ENCODE measurements at regions not wholly inside any gene's neighbourhood (a gene's known extent, or its start where the extent isn't known, plus 50 kb on each side); places are given as distances from the start of the nearest gene placed in this dataset.

GRCh38 chr11:127925475-127925874 lies 661.9 kb downstream of the ETS1 start:
- Histone ChIP-seq H2AFZ (ENCODE audit: low read length) (no peak overlapping the region), H3K9me3 (ENCODE audit: insufficient read depth, low read depth, low read length) (no peaks in the 10 kb centered on the region), H3K79me2 (ENCODE audit: insufficient read depth, low read length) (no peaks in the 10 kb centered on the region), H3F3A (ENCODE audit: low read depth) (no peaks in the 10 kb centered on the region), H3K9ac (ENCODE audit: low read depth, low read length, poor library complexity, severe bottlenecking) (no peak overlapping the region), H3K36me3 (ENCODE audit: insufficient read depth, low read length) (no peaks in the 10 kb centered on the region), H3K4me2 (ENCODE audit: low read depth, low read length, poor library complexity, severe bottlenecking) (no peak overlapping the region), H3K27me3 (ENCODE audit: insufficient read depth, low read length, poor library complexity, severe bottlenecking) (no peaks in the 10 kb centered on the region), H3K9me2 (replicated peaks; ENCODE audit: low read depth, low read length) (no peaks in the 10 kb centered on the region), H4K20me1 (ENCODE audit: insufficient read depth, low read length, poor library complexity, severe bottlenecking) (no peaks in the 10 kb centered on the region), H3K4me3 (ENCODE audit: low read length, poor library complexity, severe bottlenecking) (no peak overlapping the region), H3K4me1 (ENCODE audit: insufficient read depth, low read length, poor library complexity, severe bottlenecking) (no peaks in the 10 kb centered on the region)
- TF ChIP-seq EZH2phosphoT487 (IDR thresholded peaks at IDR 0.05; ENCODE audit: borderline replicate concordance) (no peak), CTCF (conservative IDR thresholded peaks at IDR 0.05; ENCODE audit: low read length) (no peak)

GRCh38 chr11:127919206-127920000 lies 668.0 kb downstream of the ETS1 start:
- no peak overlapping the region for H2AFZ ChIP-seq (ENCODE audit: low read length)
- H4K20me1 ChIP-seq (ENCODE audit: insufficient read depth, low read length, poor library complexity, severe bottlenecking) = no peaks in the 10 kb centered on the region
- H3K9ac ChIP-seq (ENCODE audit: low read depth, low read length, poor library complexity, severe bottlenecking) = no peak overlapping the region
- no peak overlapping the region for H3K4me3 ChIP-seq (ENCODE audit: low read length, poor library complexity, severe bottlenecking)
- H3F3A ChIP-seq (ENCODE audit: low read depth) = no peaks in the 10 kb centered on the region
- TF ChIP-seq CTCF (conservative IDR thresholded peaks at IDR 0.05; ENCODE audit: low read length) (no peak), EZH2phosphoT487 (IDR thresholded peaks at IDR 0.05; ENCODE audit: borderline replicate concordance) (no peak)
- H3K9me2 ChIP-seq (replicated peaks; ENCODE audit: low read depth, low read length) = no peaks in the 10 kb centered on the region
- no peaks in the 10 kb centered on the region for H3K4me1 ChIP-seq (ENCODE audit: insufficient read depth, low read length, poor library complexity, severe bottlenecking)
- peaks cover 6% of the 10 kb centered on the region; the same call in 1 of the 2 replicates for H3K9me3 ChIP-seq (ENCODE audit: insufficient read depth, low read depth, low read length)
- no peaks in the 10 kb centered on the region for H3K36me3 ChIP-seq (ENCODE audit: insufficient read depth, low read length)
- no peaks in the 10 kb centered on the region for H3K27me3 ChIP-seq (ENCODE audit: insufficient read depth, low read length, poor library complexity, severe bottlenecking)
- H3K4me2 ChIP-seq (ENCODE audit: low read depth, low read length, poor library complexity, severe bottlenecking) = no peak overlapping the region
- no peaks in the 10 kb centered on the region for H3K79me2 ChIP-seq (ENCODE audit: insufficient read depth, low read length)

GRCh38 chr11:127902382-127902781 lies 685.0 kb downstream of the ETS1 start:
- H3K9me2 ChIP-seq (replicated peaks; ENCODE audit: low read depth, low read length) = no peaks in the 10 kb centered on the region
- no peak overlapping the region for H3K4me3 ChIP-seq (ENCODE audit: low read length, poor library complexity, severe bottlenecking)
- no peak overlapping the region for H3K9ac ChIP-seq (ENCODE audit: low read depth, low read length, poor library complexity, severe bottlenecking)
- H3K27me3 ChIP-seq (ENCODE audit: insufficient read depth, low read length, poor library complexity, severe bottlenecking) = no peaks in the 10 kb centered on the region
- no peaks in the 10 kb centered on the region for H4K20me1 ChIP-seq (ENCODE audit: insufficient read depth, low read length, poor library complexity, severe bottlenecking)
- H3F3A ChIP-seq (ENCODE audit: low read depth) = no peaks in the 10 kb centered on the region
- no peak for TF ChIP-seq CTCF (conservative IDR thresholded peaks at IDR 0.05; ENCODE audit: low read length)
- TF ChIP-seq EZH2phosphoT487 (IDR thresholded peaks at IDR 0.05; ENCODE audit: borderline replicate concordance) = no peak
- H3K79me2 ChIP-seq (ENCODE audit: insufficient read depth, low read length) = no peaks in the 10 kb centered on the region
- no peaks in the 10 kb centered on the region for H3K4me1 ChIP-seq (ENCODE audit: insufficient read depth, low read length, poor library complexity, severe bottlenecking)
- H3K9me3 ChIP-seq (ENCODE audit: insufficient read depth, low read depth, low read length) = no peaks in the 10 kb centered on the region
- no peak overlapping the region for H2AFZ ChIP-seq (ENCODE audit: low read length)
- no peak overlapping the region for H3K4me2 ChIP-seq (ENCODE audit: low read depth, low read length, poor library complexity, severe bottlenecking)
- H3K36me3 ChIP-seq (ENCODE audit: insufficient read depth, low read length) = no peaks in the 10 kb centered on the region
